ENCODE measurements at regions not wholly inside any gene's neighbourhood (a gene's known extent, or its start where the extent isn't known, plus 50 kb on each side); places are given as distances from the start of the nearest gene placed in this dataset.

DNA sequence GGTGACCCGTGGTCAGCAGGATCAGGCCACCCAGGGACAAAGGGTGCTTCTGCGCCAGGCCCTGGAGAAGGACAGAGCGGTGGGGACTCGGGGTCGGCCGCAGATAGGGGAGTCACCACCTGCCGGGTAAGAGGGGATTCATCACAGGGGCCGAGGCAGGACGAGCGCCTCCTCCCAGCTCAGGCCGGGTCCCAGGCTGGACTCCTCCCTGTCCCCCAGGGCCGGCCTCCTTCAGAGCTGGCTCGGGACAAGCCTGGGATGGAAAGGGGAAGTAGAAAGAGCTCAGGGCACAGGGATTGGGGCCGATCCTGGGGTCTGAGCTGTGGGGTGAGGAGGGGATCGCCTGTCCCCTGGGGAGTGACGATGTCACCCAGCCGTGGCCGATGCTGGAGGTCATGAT, 139.4 kb downstream of the GPCPD1 start:
- Histone ChIP-seq H3K4me3 (ENCODE audit: low read length, poor library complexity, severe bottlenecking) (no peak overlapping the region), H3K4me1 (ENCODE audit: insufficient read depth, low read length, poor library complexity, severe bottlenecking) (no peaks in the 10 kb centered on the region), H2AFZ (ENCODE audit: low read length) (no peak overlapping the region), H3F3A (ENCODE audit: low read depth) (no peaks in the 10 kb centered on the region), H4K20me1 (ENCODE audit: insufficient read depth, low read length, poor library complexity, severe bottlenecking) (no peaks in the 10 kb centered on the region), H3K36me3 (ENCODE audit: insufficient read depth, low read length) (no peaks in the 10 kb centered on the region), H3K9me3 (ENCODE audit: insufficient read depth, low read depth, low read length) (no peaks in the 10 kb centered on the region), H3K27me3 (ENCODE audit: insufficient read depth, low read length, poor library complexity, severe bottlenecking) (no peaks in the 10 kb centered on the region), H3K79me2 (ENCODE audit: insufficient read depth, low read length) (no peaks in the 10 kb centered on the region), H3K4me2 (ENCODE audit: low read depth, low read length, poor library complexity, severe bottlenecking) (no peak overlapping the region), H3K9ac (ENCODE audit: low read depth, low read length, poor library complexity, severe bottlenecking) (no peak overlapping the region), H3K9me2 (replicated peaks; ENCODE audit: low read depth, low read length) (no peaks in the 10 kb centered on the region)
- no peak for TF ChIP-seq EZH2phosphoT487 (IDR thresholded peaks at IDR 0.05; ENCODE audit: borderline replicate concordance)
- TF ChIP-seq, protein P1, sequence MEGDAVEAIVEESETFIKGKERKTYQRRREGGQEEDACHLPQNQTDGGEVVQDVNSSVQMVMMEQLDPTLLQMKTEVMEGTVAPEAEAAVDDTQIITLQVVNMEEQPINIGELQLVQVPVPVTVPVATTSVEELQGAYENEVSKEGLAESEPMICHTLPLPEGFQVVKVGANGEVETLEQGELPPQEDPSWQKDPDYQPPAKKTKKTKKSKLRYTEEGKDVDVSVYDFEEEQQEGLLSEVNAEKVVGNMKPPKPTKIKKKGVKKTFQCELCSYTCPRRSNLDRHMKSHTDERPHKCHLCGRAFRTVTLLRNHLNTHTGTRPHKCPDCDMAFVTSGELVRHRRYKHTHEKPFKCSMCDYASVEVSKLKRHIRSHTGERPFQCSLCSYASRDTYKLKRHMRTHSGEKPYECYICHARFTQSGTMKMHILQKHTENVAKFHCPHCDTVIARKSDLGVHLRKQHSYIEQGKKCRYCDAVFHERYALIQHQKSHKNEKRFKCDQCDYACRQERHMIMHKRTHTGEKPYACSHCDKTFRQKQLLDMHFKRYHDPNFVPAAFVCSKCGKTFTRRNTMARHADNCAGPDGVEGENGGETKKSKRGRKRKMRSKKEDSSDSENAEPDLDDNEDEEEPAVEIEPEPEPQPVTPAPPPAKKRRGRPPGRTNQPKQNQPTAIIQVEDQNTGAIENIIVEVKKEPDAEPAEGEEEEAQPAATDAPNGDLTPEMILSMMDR (conservative IDR thresholded peaks at IDR 0.05; ENCODE audit: low read length): no peak

DNA sequence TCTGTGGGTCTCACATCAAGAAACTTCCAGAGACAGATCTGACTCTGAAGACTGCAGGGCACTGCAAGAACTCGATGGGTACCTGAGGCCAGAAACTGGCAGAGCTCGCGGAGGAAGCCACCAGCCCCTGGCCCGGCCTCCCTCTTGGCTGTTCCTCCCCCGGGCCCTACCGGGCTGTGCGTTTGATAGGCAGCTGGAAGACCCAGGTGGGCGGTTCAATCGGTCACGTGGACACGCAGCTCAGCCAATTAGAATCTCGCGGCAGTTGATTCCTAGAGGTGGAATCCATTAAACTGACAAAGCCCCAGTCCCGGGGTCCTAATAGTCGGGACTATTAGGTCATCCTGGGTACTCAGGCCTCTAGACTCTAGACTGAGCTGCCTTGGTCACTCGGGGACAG, 139.9 kb downstream of the GPCPD1 start:
- Histone ChIP-seq H3K79me2 (ENCODE audit: insufficient read depth, low read length) (no peaks in the 10 kb centered on the region), H4K20me1 (ENCODE audit: insufficient read depth, low read length, poor library complexity, severe bottlenecking) (no peaks in the 10 kb centered on the region), H3K9me2 (replicated peaks; ENCODE audit: low read depth, low read length) (no peaks in the 10 kb centered on the region), H3K4me2 (ENCODE audit: low read depth, low read length, poor library complexity, severe bottlenecking) (no peak overlapping the region), H3K36me3 (ENCODE audit: insufficient read depth, low read length) (no peaks in the 10 kb centered on the region), H3K9ac (ENCODE audit: low read depth, low read length, poor library complexity, severe bottlenecking) (no peak overlapping the region), H3K27me3 (ENCODE audit: insufficient read depth, low read length, poor library complexity, severe bottlenecking) (no peaks in the 10 kb centered on the region), H2AFZ (ENCODE audit: low read length) (no peak overlapping the region), H3K9me3 (ENCODE audit: insufficient read depth, low read depth, low read length) (no peaks in the 10 kb centered on the region), H3K4me1 (ENCODE audit: insufficient read depth, low read length, poor library complexity, severe bottlenecking) (no peaks in the 10 kb centered on the region), H3K4me3 (ENCODE audit: low read length, poor library complexity, severe bottlenecking) (no peak overlapping the region), H3F3A (ENCODE audit: low read depth) (no peaks in the 10 kb centered on the region)
- TF ChIP-seq EZH2phosphoT487 (IDR thresholded peaks at IDR 0.05; ENCODE audit: borderline replicate concordance): no peak
- TF ChIP-seq, protein P1 (conservative IDR thresholded peaks at IDR 0.05; ENCODE audit: low read length): no peak

DNA sequence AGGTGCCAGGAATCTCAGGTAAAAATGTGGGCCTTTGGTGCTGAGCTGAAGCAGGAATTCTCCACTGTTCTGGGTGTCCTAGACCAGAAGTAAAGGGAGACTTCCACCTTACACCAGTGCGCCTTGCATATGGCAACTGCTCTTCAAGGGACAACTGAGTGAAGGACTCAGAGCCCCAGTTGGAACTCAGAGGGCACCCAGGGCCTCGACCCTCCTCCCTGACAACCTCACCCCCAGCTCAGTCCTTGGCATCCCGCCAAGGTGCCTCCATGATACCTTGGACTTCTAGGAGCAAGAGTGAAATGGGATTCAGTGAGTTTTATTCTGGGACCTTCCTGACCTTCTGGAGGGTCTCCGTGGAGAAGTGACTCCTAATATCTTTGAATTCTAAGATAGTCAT, 140.3 kb downstream of the GPCPD1 start:
- Histone ChIP-seq H3K79me2 (ENCODE audit: insufficient read depth, low read length) (no peaks in the 10 kb centered on the region), H3K4me2 (ENCODE audit: low read depth, low read length, poor library complexity, severe bottlenecking) (no peak overlapping the region), H3K27me3 (ENCODE audit: insufficient read depth, low read length, poor library complexity, severe bottlenecking) (no peaks in the 10 kb centered on the region), H3K9me2 (replicated peaks; ENCODE audit: low read depth, low read length) (no peaks in the 10 kb centered on the region), H3K9me3 (ENCODE audit: insufficient read depth, low read depth, low read length) (no peaks in the 10 kb centered on the region), H2AFZ (ENCODE audit: low read length) (no peak overlapping the region), H4K20me1 (ENCODE audit: insufficient read depth, low read length, poor library complexity, severe bottlenecking) (no peaks in the 10 kb centered on the region), H3K36me3 (ENCODE audit: insufficient read depth, low read length) (no peaks in the 10 kb centered on the region), H3F3A (ENCODE audit: low read depth) (no peaks in the 10 kb centered on the region), H3K9ac (ENCODE audit: low read depth, low read length, poor library complexity, severe bottlenecking) (no peak overlapping the region), H3K4me1 (ENCODE audit: insufficient read depth, low read length, poor library complexity, severe bottlenecking) (no peaks in the 10 kb centered on the region), H3K4me3 (ENCODE audit: low read length, poor library complexity, severe bottlenecking) (no peak overlapping the region)
- TF ChIP-seq, protein P1 (conservative IDR thresholded peaks at IDR 0.05; ENCODE audit: low read length): no peak
- no peak for TF ChIP-seq EZH2phosphoT487 (IDR thresholded peaks at IDR 0.05; ENCODE audit: borderline replicate concordance)
